ENCODE measurements at regions not wholly inside any gene's neighbourhood (a gene's known extent, or its start where the extent isn't known, plus 50 kb on each side); places are given as distances from the start of the nearest gene placed in this dataset.

GRCh38 chr4:186820391-186820891 lies 96.8 kb upstream of the FAT1 start:
- no peak for TF ChIP-seq CTCF (IDR thresholded peaks at IDR 0.05)
- no peak for TF ChIP-seq EZH2phosphoT487 (IDR thresholded peaks at IDR 0.05)

Data from neural progenitor cell (in vitro differentiated cells).